ENCODE measurements at regions not wholly inside any gene's neighbourhood (a gene's known extent, or its start where the extent isn't known, plus 50 kb on each side); places are given as distances from the start of the nearest gene placed in this dataset.

GRCh38 chr20:50348096-50348495 is 157.5 kb downstream of the CEBPB start:
- TF ChIP-seq CTCF (IDR thresholded peaks at IDR 0.05; ENCODE audit: extremely low read depth in 1 of 2, insufficient read depth in 1 of 2, low read depth in 1 of 2, low read length in 2 of 2) (no peak), POLR2A (IDR thresholded peaks at IDR 0.05; ENCODE audit: low read depth, low read length) (no peak), EZH2 (IDR thresholded peaks at IDR 0.05; ENCODE audit: borderline replicate concordance, low read depth, low read length, severe bottlenecking) (no peak)

Data from endothelial cell of umbilical vein (primary cell).